Keratinocyte (primary cell): ENCODE measurements at regions not wholly inside any gene's neighbourhood (a gene's known extent, or its start where the extent isn't known, plus 50 kb on each side); places are given as distances from the start of the nearest gene placed in this dataset.
A peak's percentile ranks its signal among the peaks of the same experiment; 100 is the strongest.

ENCODE experiments used
- DNase-seq: peaks from one replicate; pipeline ENCODE4 v3.0.0-alpha.2; 2011; ENCODE audit warnings: low read depth, missing footprints, low spot score
- FAIRE-seq: peaks from 2 replicates; lab custom pipeline; 2011; peaks lifted over from hg19 to GRCh38; lab: Jason Lieb, UNC
- H2AFZ ChIP-seq: 2 replicates; pipeline ENCODE4 v1.6.0; 2012; ENCODE audit warnings: low read length, control low read depth, inconsistent platforms; ENCODE audit not compliant: control insufficient read depth
- H3K27ac ChIP-seq: 2 replicates; pipeline ENCODE4 v1.5.1; 2011; ENCODE audit warnings: low read length; ENCODE audit not compliant: control insufficient read depth, insufficient read depth
- H3K27me3 ChIP-seq: 3 replicates; pipeline ENCODE4 v1.6.0; 2011; ENCODE audit warnings: low read length; ENCODE audit not compliant: control insufficient read depth, insufficient read depth; ENCODE audit errors: extremely low read depth
- H3K36me3 ChIP-seq, 2 experiments: 2 replicates in 1 of 2; 3 replicates in 1 of 2; pipeline ENCODE4 v1.5.1; 2011; ENCODE audit warnings: low read length in 2 of 2, mild to moderate bottlenecking in 1 of 2; ENCODE audit not compliant: control insufficient read depth in 2 of 2, insufficient read depth in 2 of 2; ENCODE audit errors: extremely low read depth in 1 of 2
- H3K4me1 ChIP-seq: 3 replicates; pipeline ENCODE4 v1.5.1; 2011; ENCODE audit warnings: low read length; ENCODE audit not compliant: control insufficient read depth, insufficient read depth; ENCODE audit errors: extremely low read depth
- H3K4me2 ChIP-seq: 3 replicates; pipeline ENCODE4 v1.6.0; 2011; ENCODE audit warnings: low read depth, low read length; ENCODE audit not compliant: control insufficient read depth, insufficient read depth; ENCODE audit errors: extremely low read depth
- H3K4me3 ChIP-seq, 3 experiments: fragments of 200-600 bp in 1 of 3; sonication (generic) in 1 of 3; 2 replicates in 2 of 3; 3 replicates in 1 of 3; pipeline ENCODE4 v1.5.1; 2011 to 2016; ENCODE audit warnings: low read length in 3 of 3, mild to moderate bottlenecking in 3 of 3, control low read depth in 2 of 3, inconsistent platforms in 1 of 3, low read depth in 1 of 3, mixed read lengths in 1 of 3, mixed run types in 1 of 3, moderate library complexity in 1 of 3; ENCODE audit not compliant: control insufficient read depth in 2 of 3, insufficient read depth in 2 of 3; ENCODE audit errors: extremely low read depth in 1 of 3
- H3K79me2 ChIP-seq: 2 replicates; pipeline ENCODE4 v1.6.0; 2012; ENCODE audit warnings: low read length; ENCODE audit not compliant: control insufficient read depth, insufficient read depth
- H3K9ac ChIP-seq: 3 replicates; pipeline ENCODE4 v1.6.0; 2011; ENCODE audit warnings: low read length; ENCODE audit not compliant: control insufficient read depth, insufficient read depth; ENCODE audit errors: extremely low read depth
- H3K9me1 ChIP-seq: 3 replicates; pipeline ENCODE4 v1.6.0; 2011; ENCODE audit warnings: low read length; ENCODE audit not compliant: control insufficient read depth, insufficient read depth; ENCODE audit errors: extremely low read depth
- H3K9me3 ChIP-seq: 2 replicates; pipeline ENCODE4 v1.5.1; 2012; ENCODE audit warnings: low read depth, low read length; ENCODE audit not compliant: control insufficient read depth
- H4K20me1 ChIP-seq: 3 replicates; pipeline ENCODE4 v1.6.0; 2011; ENCODE audit warnings: low read length; ENCODE audit not compliant: control insufficient read depth, insufficient read depth; ENCODE audit errors: extremely low read depth
- EZH2 ChIP-seq: IDR thresholded peaks from one replicate; pipeline ENCODE4 v1.6.1; 2012; ENCODE audit warnings: inconsistent platforms, mild to moderate bottlenecking, low read length, moderate library complexity
- dilution Hi-C: fragments of 300-500 bp; cut with MboI; formaldehyde crosslinking; loops from one replicate; pipeline ENCODE4 v1.7.0; 2020; ENCODE audit warnings: low sequenced_read_pairs; ENCODE audit not compliant: extremely low pct_ligation_motif_present
- TF ChIP-seq, protein P1 (sequence below), 3 experiments: IDR thresholded peaks in 1 of 3; conservative IDR thresholded peaks in 1 of 3; optimal IDR thresholded peaks in 1 of 3; 2 replicates in 2 of 3; 3 replicates in 1 of 3; pipeline versions ENCODE3 to v1.5.1; 2011; ENCODE audit warnings: low read length in 3 of 3, mild to moderate bottlenecking in 3 of 3, moderate library complexity in 2 of 3, control low read depth in 1 of 3, inconsistent platforms in 1 of 3; ENCODE audit not compliant: insufficient read depth in 2 of 3; ENCODE audit errors: extremely low read depth in 1 of 3

- no peaks in the 10 kb centered on the region for H3K36me3 ChIP-seq
- no peak overlapping the region for H3K9ac ChIP-seq
- FAIRE-seq: no peak
- TF ChIP-seq, protein P1, sequence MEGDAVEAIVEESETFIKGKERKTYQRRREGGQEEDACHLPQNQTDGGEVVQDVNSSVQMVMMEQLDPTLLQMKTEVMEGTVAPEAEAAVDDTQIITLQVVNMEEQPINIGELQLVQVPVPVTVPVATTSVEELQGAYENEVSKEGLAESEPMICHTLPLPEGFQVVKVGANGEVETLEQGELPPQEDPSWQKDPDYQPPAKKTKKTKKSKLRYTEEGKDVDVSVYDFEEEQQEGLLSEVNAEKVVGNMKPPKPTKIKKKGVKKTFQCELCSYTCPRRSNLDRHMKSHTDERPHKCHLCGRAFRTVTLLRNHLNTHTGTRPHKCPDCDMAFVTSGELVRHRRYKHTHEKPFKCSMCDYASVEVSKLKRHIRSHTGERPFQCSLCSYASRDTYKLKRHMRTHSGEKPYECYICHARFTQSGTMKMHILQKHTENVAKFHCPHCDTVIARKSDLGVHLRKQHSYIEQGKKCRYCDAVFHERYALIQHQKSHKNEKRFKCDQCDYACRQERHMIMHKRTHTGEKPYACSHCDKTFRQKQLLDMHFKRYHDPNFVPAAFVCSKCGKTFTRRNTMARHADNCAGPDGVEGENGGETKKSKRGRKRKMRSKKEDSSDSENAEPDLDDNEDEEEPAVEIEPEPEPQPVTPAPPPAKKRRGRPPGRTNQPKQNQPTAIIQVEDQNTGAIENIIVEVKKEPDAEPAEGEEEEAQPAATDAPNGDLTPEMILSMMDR (optimal IDR thresholded peaks at IDR 0.05 in 1 of 3, IDR thresholded peaks at IDR 0.05 in 1 of 3, conservative IDR thresholded peaks at IDR 0.05 in 1 of 3; ENCODE audit: extremely low read depth in 1 of 3, insufficient read depth in 2 of 3, low read length in 3 of 3): peak in 1 of 3 experiments; percentile 1
- TF ChIP-seq EZH2: no peak
- H3K4me2 ChIP-seq: no peak overlapping the region
- DNase-seq: no peak
- H3K9me1 ChIP-seq: no peaks in the 10 kb centered on the region
- H3K27ac ChIP-seq: no peak overlapping the region
- dilution Hi-C loops: no loop called here
- H3K4me1 ChIP-seq: peaks cover 18% of the 10 kb centered on the region
- no peak overlapping the region for H3K4me3 ChIP-seq
- H3K27me3 ChIP-seq: no peaks in the 10 kb centered on the region
- H4K20me1 ChIP-seq: no peaks in the 10 kb centered on the region
- H3K79me2 ChIP-seq: no peaks in the 10 kb centered on the region
- H2AFZ ChIP-seq: no peak overlapping the region
- H3K9me3 ChIP-seq: no peaks in the 10 kb centered on the region
Measured at GRCh38 chr11:128058580-128059208, 528.7 kb downstream of the ETS1 start.

GRCh38 chr11:128057786-128058395 lies 529.5 kb downstream of the ETS1 start:
- TF ChIP-seq, protein P1 (optimal IDR thresholded peaks at IDR 0.05 in 1 of 3, IDR thresholded peaks at IDR 0.05 in 1 of 3, conservative IDR thresholded peaks at IDR 0.05 in 1 of 3; ENCODE audit: extremely low read depth in 1 of 3, insufficient read depth in 2 of 3, low read length in 3 of 3): no peak
- no peak for TF ChIP-seq EZH2
- dilution Hi-C loops: no loop called here
- no peaks in the 10 kb centered on the region for H3K27me3 ChIP-seq
- H2AFZ ChIP-seq: no peak overlapping the region
- no peak overlapping the region for H3K9ac ChIP-seq
- FAIRE-seq (no peak), DNase-seq (no peak)
- no peak overlapping the region for H3K4me2 ChIP-seq
- H3K27ac ChIP-seq: no peak overlapping the region
- H3K9me1 ChIP-seq: no peaks in the 10 kb centered on the region
- H3K36me3 ChIP-seq: no peaks in the 10 kb centered on the region
- H3K4me3 ChIP-seq: no peak overlapping the region
- no peaks in the 10 kb centered on the region for H3K79me2 ChIP-seq
- H4K20me1 ChIP-seq: no peaks in the 10 kb centered on the region
- peaks cover 26% of the 10 kb centered on the region for H3K4me1 ChIP-seq
- H3K9me3 ChIP-seq: no peaks in the 10 kb centered on the region
